ENCODE measurements at regions not wholly inside any gene's neighbourhood (a gene's known extent, or its start where the extent isn't known, plus 50 kb on each side); places are given as distances from the start of the nearest gene placed in this dataset.
"Not testable (repeated sequence)": the region's sequence is repeated elsewhere in the genome, so short reads cannot be mapped to it uniquely, and the experiment has no call there.

DNA sequence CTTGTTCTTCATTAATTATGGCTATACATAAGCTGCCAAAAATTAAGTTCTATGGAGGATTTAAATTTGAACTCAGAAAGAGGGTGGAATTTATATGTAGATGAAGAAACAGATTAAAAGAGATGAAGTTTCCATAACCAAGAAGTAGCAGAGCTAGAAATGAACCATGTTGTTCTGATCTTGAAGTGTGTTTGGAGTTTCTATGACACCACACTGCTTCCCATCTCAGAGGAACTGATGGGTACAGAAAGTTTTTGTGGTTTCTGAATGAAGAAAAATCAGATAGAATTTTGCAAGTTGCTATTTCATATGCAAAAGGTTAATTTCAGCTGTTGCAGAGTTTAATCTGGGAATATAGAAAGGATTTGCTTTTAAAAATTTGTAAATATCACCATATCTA lies 710.3 kb downstream of the PDCD6IP start:
- Histone ChIP-seq H3K79me1 (replicated peaks; ENCODE audit: low read length, poor library complexity, severe bottlenecking) (no peaks in the 10 kb centered on the region), H2BK120ac (ENCODE audit: low read depth, low read length) (no peak overlapping the region), H3K27ac (ENCODE audit: low read length, poor library complexity, severe bottlenecking) (no peak overlapping the region), H2BK5ac (ENCODE audit: low read depth, low read length, poor library complexity, severe bottlenecking) (no peak overlapping the region), H4K8ac (ENCODE audit: low read length) (no peak overlapping the region), H2AFZ (ENCODE audit: low read depth, low read length) (no peak overlapping the region), H3K4me1 (ENCODE audit: control insufficient read depth, insufficient read depth, low read depth, low read length) (no peaks in the 10 kb centered on the region), H3K36me3 (ENCODE audit: control insufficient read depth in 1 of 2, insufficient read depth in 2 of 2, low read depth in 1 of 2, low read length in 2 of 2) (no peaks in the 10 kb centered on the region), H3K4me3 (ENCODE audit: insufficient read depth in 1 of 2, low read depth in 1 of 2, low read length in 2 of 2) (no peak overlapping the region), H2BK12ac (ENCODE audit: low read length in 2 of 2) (no peak overlapping the region), H3K18ac (ENCODE audit: low read depth in 1 of 2, low read length in 2 of 2) (no peak overlapping the region), H3K9ac (ENCODE audit: low read length) (no peak overlapping the region), H3K4ac (ENCODE audit: low read depth in 1 of 2, low read length in 2 of 2) (no peak overlapping the region), H2BK15ac (ENCODE audit: low read depth, poor library complexity, severe bottlenecking) (no peak overlapping the region), H3K4me2 (ENCODE audit: low read length, poor library complexity, severe bottlenecking) (no peak overlapping the region), H3K23ac (ENCODE audit: low read length in 2 of 2) (no peak overlapping the region), H4K91ac (ENCODE audit: low read length) (no peak overlapping the region), H2AK5ac (ENCODE audit: low read length, severe bottlenecking) (no peak overlapping the region), H3K9me3 (ENCODE audit: control insufficient read depth, low read length) (peaks cover 11% of the 10 kb centered on the region), H3K27me3 (ENCODE audit: control insufficient read depth in 1 of 2, insufficient read depth in 1 of 2, low read length in 2 of 2) (no peaks in the 10 kb centered on the region), H3K14ac (ENCODE audit: low read length in 2 of 2) (no peak overlapping the region)
- DNase-seq: no peak

DNA sequence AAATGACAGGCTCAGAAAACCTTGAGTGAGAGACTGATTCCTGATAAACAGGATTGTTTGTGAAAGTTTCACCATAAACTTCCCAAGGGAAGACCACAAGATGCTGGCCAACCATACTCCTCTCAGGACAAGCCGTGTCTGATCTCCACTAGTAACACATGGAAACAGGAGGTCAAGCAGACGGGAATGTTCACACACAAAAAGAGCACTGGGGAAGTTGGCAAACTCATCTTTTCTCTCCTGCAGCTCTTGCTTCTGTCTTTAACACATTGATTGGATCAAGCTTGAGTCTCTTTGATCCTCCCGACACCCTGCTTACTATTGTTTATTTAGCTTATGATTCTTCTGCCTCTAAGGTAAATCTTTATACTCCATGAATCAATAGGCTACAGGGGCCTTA lies 713.5 kb downstream of the PDCD6IP start:
- DNase-seq: no peak
- H2BK5ac ChIP-seq (ENCODE audit: low read depth, low read length, poor library complexity, severe bottlenecking): no peak overlapping the region
- WGBS: 68% methylated on average over 3 of the region's 3 CpGs
- H3K36me3 ChIP-seq (ENCODE audit: control insufficient read depth in 1 of 2, insufficient read depth in 2 of 2, low read depth in 1 of 2, low read length in 2 of 2): no peaks in the 10 kb centered on the region
- H3K4me3 ChIP-seq (ENCODE audit: insufficient read depth in 1 of 2, low read depth in 1 of 2, low read length in 2 of 2): no peak overlapping the region
- no peak overlapping the region for H3K18ac ChIP-seq (ENCODE audit: low read depth in 1 of 2, low read length in 2 of 2)
- H3K4me1 ChIP-seq (ENCODE audit: control insufficient read depth, insufficient read depth, low read depth, low read length): no peaks in the 10 kb centered on the region
- no peak overlapping the region for H4K8ac ChIP-seq (ENCODE audit: low read length)
- no peak overlapping the region for H3K4me2 ChIP-seq (ENCODE audit: low read length, poor library complexity, severe bottlenecking)
- no peak overlapping the region for H3K9ac ChIP-seq (ENCODE audit: low read length)
- no peak overlapping the region for H2BK120ac ChIP-seq (ENCODE audit: low read depth, low read length)
- H3K27ac ChIP-seq (ENCODE audit: low read length, poor library complexity, severe bottlenecking): no peak overlapping the region
- H2BK15ac ChIP-seq (ENCODE audit: low read depth, poor library complexity, severe bottlenecking): no peak overlapping the region
- no peak overlapping the region for H3K23ac ChIP-seq (ENCODE audit: low read length in 2 of 2)
- H2AK5ac ChIP-seq (ENCODE audit: low read length, severe bottlenecking): no peak overlapping the region
- no peak overlapping the region for H3K4ac ChIP-seq (ENCODE audit: low read depth in 1 of 2, low read length in 2 of 2)
- H3K14ac ChIP-seq (ENCODE audit: low read length in 2 of 2): no peak overlapping the region
- H3K9me3 ChIP-seq (ENCODE audit: control insufficient read depth, low read length): peaks cover 15% of the 10 kb centered on the region
- H2AFZ ChIP-seq (ENCODE audit: low read depth, low read length): no peak overlapping the region
- no peak overlapping the region for H2BK12ac ChIP-seq (ENCODE audit: low read length in 2 of 2)
- H3K79me1 ChIP-seq (replicated peaks; ENCODE audit: low read length, poor library complexity, severe bottlenecking): no peaks in the 10 kb centered on the region
- H3K27me3 ChIP-seq (ENCODE audit: control insufficient read depth in 1 of 2, insufficient read depth in 1 of 2, low read length in 2 of 2): no peaks in the 10 kb centered on the region
- H4K91ac ChIP-seq (ENCODE audit: low read length): no peak overlapping the region

DNA sequence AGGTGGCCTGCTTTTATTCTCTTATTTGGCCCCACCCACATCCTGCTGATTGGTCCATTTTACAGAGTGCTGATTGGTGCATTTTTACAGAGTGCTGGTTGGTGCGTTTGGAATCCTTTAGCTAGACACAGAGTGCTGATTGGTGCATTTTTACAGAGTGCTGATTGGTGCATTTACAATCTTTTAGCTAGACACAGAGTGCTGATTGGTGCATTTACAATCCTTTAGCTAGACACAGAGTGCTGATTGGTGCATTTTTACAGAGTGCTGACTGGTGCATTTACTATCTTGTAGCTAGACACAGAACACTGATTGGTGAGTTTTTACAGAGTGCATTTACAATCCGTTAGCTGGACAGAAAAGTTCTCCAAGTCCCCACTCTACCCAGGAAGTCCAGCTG lies 720.6 kb downstream of the PDCD6IP start:
- DNase-seq; H4K8ac ChIP-seq (ENCODE audit: low read length); H3K4me2 ChIP-seq (ENCODE audit: low read length, poor library complexity, severe bottlenecking); H4K91ac ChIP-seq (ENCODE audit: low read length); H2BK12ac ChIP-seq (ENCODE audit: low read length in 2 of 2); H3K18ac ChIP-seq (ENCODE audit: low read depth in 1 of 2, low read length in 2 of 2); H2AFZ ChIP-seq (ENCODE audit: low read depth, low read length); H2BK120ac ChIP-seq (ENCODE audit: low read depth, low read length); H3K79me1 ChIP-seq (replicated peaks; ENCODE audit: low read length, poor library complexity, severe bottlenecking); H3K23ac ChIP-seq (ENCODE audit: low read length in 2 of 2); H2BK5ac ChIP-seq (ENCODE audit: low read depth, low read length, poor library complexity, severe bottlenecking); H3K27me3 ChIP-seq (ENCODE audit: control insufficient read depth in 1 of 2, insufficient read depth in 1 of 2, low read length in 2 of 2); H2AK5ac ChIP-seq (ENCODE audit: low read length, severe bottlenecking); H3K4me3 ChIP-seq (ENCODE audit: insufficient read depth in 1 of 2, low read depth in 1 of 2, low read length in 2 of 2); H3K27ac ChIP-seq (ENCODE audit: low read length, poor library complexity, severe bottlenecking); H2BK15ac ChIP-seq (ENCODE audit: low read depth, poor library complexity, severe bottlenecking); H3K9ac ChIP-seq (ENCODE audit: low read length); H3K14ac ChIP-seq (ENCODE audit: low read length in 2 of 2); H3K36me3 ChIP-seq (ENCODE audit: control insufficient read depth in 1 of 2, insufficient read depth in 2 of 2, low read depth in 1 of 2, low read length in 2 of 2); H3K4ac ChIP-seq (ENCODE audit: low read depth in 1 of 2, low read length in 2 of 2); H3K4me1 ChIP-seq (ENCODE audit: control insufficient read depth, insufficient read depth, low read depth, low read length): not testable (repeated sequence)
- 76% methylated on average over 2 of the region's 2 CpGs for WGBS
- peaks cover 20% of the 10 kb centered on the region for H3K9me3 ChIP-seq (ENCODE audit: control insufficient read depth, low read length)

DNA sequence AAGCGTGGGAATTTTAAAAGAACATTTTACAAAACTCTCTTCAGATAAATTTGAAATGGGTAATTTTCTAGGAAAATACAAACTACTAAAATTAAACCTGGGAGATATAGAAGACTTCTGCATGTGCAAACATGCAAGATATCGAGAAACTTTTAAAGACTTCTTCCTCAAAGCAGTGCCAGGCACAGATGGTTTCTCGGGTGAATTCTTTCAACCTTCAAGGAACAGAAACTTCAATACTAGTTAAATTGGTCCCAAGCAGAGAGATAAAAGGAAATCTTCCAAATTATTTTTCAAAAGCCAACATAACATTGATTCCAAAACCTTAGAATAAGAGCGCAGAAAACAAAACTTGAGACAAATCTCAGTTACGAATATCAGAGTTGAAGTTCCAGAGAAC lies 732.7 kb downstream of the PDCD6IP start:
- H3K23ac ChIP-seq (ENCODE audit: low read length in 2 of 2): no peak overlapping the region
- no peak overlapping the region for H4K91ac ChIP-seq (ENCODE audit: low read length)
- no peak overlapping the region for H3K4me2 ChIP-seq (ENCODE audit: low read length, poor library complexity, severe bottlenecking)
- no peaks in the 10 kb centered on the region for H3K79me1 ChIP-seq (replicated peaks; ENCODE audit: low read length, poor library complexity, severe bottlenecking)
- WGBS: 84% methylated on average over 4 of the region's 5 CpGs
- no peak overlapping the region for H2BK5ac ChIP-seq (ENCODE audit: low read depth, low read length, poor library complexity, severe bottlenecking)
- H3K4ac ChIP-seq (ENCODE audit: low read depth in 1 of 2, low read length in 2 of 2): no peak overlapping the region
- no peak overlapping the region for H3K9ac ChIP-seq (ENCODE audit: low read length)
- DNase-seq: no peak
- H3K27ac ChIP-seq (ENCODE audit: low read length, poor library complexity, severe bottlenecking): no peak overlapping the region
- H3K27me3 ChIP-seq (ENCODE audit: control insufficient read depth in 1 of 2, insufficient read depth in 1 of 2, low read length in 2 of 2): no peaks in the 10 kb centered on the region
- no peaks in the 10 kb centered on the region for H3K9me3 ChIP-seq (ENCODE audit: control insufficient read depth, low read length)
- no peak overlapping the region for H2BK12ac ChIP-seq (ENCODE audit: low read length in 2 of 2)
- H2BK120ac ChIP-seq (ENCODE audit: low read depth, low read length): no peak overlapping the region
- H3K18ac ChIP-seq (ENCODE audit: low read depth in 1 of 2, low read length in 2 of 2): no peak overlapping the region
- H2BK15ac ChIP-seq (ENCODE audit: low read depth, poor library complexity, severe bottlenecking): no peak overlapping the region
- no peaks in the 10 kb centered on the region for H3K36me3 ChIP-seq (ENCODE audit: control insufficient read depth in 1 of 2, insufficient read depth in 2 of 2, low read depth in 1 of 2, low read length in 2 of 2)
- no peak overlapping the region for H2AFZ ChIP-seq (ENCODE audit: low read depth, low read length)
- H2AK5ac ChIP-seq (ENCODE audit: low read length, severe bottlenecking): no peak overlapping the region
- H3K4me3 ChIP-seq (ENCODE audit: insufficient read depth in 1 of 2, low read depth in 1 of 2, low read length in 2 of 2): no peak overlapping the region
- H3K4me1 ChIP-seq (ENCODE audit: control insufficient read depth, insufficient read depth, low read depth, low read length): no peaks in the 10 kb centered on the region
- no peak overlapping the region for H4K8ac ChIP-seq (ENCODE audit: low read length)
- H3K14ac ChIP-seq (ENCODE audit: low read length in 2 of 2): no peak overlapping the region

Measured in mesenchymal stem cell (in vitro differentiated cells and primary cell).